ENCODE measurements at regions not wholly inside any gene's neighbourhood (a gene's known extent, or its start where the extent isn't known, plus 50 kb on each side); places are given as distances from the start of the nearest gene placed in this dataset.

DNA sequence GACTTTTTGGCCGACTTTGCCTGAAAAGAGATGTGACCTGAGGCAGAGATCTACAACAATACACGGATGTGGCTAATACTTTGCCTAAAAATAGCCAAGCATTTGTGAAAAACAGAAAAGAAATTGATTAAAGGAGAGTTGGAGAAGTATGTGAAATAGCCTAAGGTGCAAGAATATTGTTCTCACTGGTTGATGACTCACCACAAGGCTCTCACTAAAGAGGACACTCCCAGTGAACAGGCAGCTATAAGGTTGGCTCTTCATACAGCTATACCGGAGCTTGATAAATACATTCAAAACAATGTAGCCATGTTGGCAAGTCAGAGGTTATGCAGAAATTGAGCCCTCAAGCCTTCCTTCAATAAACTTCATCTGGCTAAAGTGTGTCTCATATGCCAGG is 317.2 kb upstream of the GRAMD2B start:
- TF ChIP-seq, protein P1, sequence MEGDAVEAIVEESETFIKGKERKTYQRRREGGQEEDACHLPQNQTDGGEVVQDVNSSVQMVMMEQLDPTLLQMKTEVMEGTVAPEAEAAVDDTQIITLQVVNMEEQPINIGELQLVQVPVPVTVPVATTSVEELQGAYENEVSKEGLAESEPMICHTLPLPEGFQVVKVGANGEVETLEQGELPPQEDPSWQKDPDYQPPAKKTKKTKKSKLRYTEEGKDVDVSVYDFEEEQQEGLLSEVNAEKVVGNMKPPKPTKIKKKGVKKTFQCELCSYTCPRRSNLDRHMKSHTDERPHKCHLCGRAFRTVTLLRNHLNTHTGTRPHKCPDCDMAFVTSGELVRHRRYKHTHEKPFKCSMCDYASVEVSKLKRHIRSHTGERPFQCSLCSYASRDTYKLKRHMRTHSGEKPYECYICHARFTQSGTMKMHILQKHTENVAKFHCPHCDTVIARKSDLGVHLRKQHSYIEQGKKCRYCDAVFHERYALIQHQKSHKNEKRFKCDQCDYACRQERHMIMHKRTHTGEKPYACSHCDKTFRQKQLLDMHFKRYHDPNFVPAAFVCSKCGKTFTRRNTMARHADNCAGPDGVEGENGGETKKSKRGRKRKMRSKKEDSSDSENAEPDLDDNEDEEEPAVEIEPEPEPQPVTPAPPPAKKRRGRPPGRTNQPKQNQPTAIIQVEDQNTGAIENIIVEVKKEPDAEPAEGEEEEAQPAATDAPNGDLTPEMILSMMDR (IDR thresholded peaks at IDR 0.05) = no peak
- TF ChIP-seq SIN3A (IDR thresholded peaks at IDR 0.05; ENCODE audit: borderline replicate concordance, insufficient read depth, low read depth, low read length) (no peak), POLR2AphosphoS5 (IDR thresholded peaks at IDR 0.05; ENCODE audit: low read depth, low read length) (no peak)
